ENCODE measurements at regions not wholly inside any gene's neighbourhood (a gene's known extent, or its start where the extent isn't known, plus 50 kb on each side); places are given as distances from the start of the nearest gene placed in this dataset.

- peak; percentile 48 for DNase-seq
Observed at GRCh38 chr5:77569409-77569808, 69.1 kb downstream of the OTP start.

GRCh38 chr5:77568555-77568954 is 70.0 kb downstream of the OTP start:
- no peak for DNase-seq

- no peak for DNase-seq
Observed at GRCh38 chr5:77568082-77568481, 70.4 kb downstream of the OTP start.

GRCh38 chr5:77563475-77563874 is 71.4 kb upstream of the WDR41 start:
- no peak for DNase-seq

GRCh38 chr5:77561965-77562364 is 69.8 kb upstream of the WDR41 start:
- no peak for DNase-seq

DNA sequence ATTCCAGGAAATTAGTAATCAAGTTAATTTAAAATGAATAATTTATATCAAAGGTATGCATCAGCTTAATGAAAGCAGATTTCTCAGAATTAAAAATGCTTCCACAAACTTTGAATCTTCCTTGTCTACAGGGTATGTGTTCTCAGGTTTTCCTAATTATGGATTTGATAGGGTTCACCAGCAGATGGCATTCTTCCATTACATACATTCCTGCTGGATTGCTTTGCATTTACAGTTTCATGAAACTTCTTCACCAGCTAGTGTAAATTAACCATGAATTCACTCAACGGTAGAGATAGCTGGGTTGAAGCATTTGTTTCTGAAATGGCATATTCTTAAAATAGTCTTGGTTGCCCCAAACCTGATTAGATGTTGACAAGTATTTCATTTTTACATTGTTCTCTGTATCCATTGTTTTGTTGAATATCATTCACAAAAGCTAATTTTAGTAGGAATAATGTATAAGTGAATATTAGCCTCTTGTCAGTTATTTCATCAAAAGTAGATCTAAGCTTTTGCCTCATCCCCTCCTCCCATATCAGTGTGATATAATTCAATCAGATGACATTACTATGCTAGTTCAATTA is 68.7 kb upstream of the WDR41 start:
- DNase-seq: peak; percentile 54

DNA sequence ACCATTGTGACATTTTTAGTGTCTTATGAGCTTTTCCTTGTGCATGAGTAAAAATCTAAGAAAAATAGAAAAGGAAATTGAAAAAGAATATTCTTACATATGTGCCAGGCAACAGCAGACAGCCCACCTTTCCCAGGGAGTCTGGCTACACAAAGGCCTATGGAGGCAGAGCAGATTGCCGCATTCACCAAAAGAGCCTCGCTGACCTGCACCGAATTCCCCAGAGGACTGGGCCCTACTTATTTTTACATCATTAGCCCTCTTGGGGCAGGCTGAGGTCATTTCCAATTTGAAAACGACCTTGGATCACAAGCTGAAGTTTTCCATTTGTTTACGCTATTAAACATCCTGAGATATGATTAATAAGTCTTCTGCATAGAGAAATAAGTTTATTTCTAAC is 66.2 kb upstream of the WDR41 start:
- DNase-seq: no peak

DNA sequence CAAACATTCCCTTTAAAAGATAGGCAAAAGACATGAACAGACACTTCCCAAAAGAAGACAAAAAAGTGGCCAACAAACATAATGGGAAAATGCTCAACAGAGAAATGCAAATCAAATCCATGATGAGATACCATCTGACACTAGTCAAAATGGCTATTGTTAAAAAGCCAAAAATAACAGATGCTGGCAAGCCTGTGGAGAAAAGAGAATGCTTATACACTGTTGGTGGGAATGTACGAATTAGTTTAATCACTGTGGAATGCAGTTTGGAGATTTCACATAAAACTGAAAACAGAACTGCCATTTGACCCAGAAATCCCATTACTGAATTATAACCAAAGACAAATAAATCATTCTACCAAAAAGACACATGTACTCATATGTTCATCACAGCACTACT is 58.3 kb upstream of the WDR41 start:
- DNase-seq: no peak

DNA sequence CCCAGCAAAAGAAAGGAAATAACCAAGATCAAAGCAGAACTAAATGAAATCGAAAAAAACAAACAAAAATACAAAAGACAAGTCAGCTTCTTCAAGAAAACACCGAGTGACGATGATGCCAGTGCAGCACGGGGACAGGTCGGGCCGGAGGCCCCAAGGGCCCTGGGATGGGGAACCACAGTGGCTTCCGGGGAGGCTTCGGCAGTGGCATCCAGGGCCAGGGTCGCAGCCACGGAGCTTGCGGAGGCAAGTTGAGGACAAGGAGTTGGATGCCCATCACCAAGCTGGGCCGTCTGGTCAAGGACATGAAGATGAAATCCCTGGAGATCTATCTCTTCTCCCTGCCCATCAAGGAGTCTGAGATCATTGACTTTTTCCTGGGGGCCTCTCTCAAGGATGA is 53.2 kb upstream of the WDR41 start:
- no peak for DNase-seq

All from suppressor macrophage treated with lipopolysaccharide for 4 hours (primary cell).